Body of pancreas (tissue), 4 donors: ENCODE measurements at regions not wholly inside any gene's neighbourhood (a gene's known extent, or its start where the extent isn't known, plus 50 kb on each side); places are given as distances from the start of the nearest gene placed in this dataset.

Experiments
- POLR2A ChIP-seq, 3 donors: fragments of 450-650 bp; IDR thresholded peaks; one replicate each; pipeline ENCODE4 v1.6.1; 2016; ENCODE audit warnings: antibody characterized with exemption in 3 of 3, mild to moderate bottlenecking in 2 of 3
- TF ChIP-seq, protein P1 (sequence below), 7 experiments: fragments of 450-650 bp in 4 of 7; fragments of 200-600 bp in 3 of 7; sonication (generic) in 3 of 7; IDR thresholded peaks; one replicate each; pipeline ENCODE4 v1.5.1; 2016 to 2019; ENCODE audit warnings: antibody characterized with exemption in 7 of 7

- TF ChIP-seq, protein P1, sequence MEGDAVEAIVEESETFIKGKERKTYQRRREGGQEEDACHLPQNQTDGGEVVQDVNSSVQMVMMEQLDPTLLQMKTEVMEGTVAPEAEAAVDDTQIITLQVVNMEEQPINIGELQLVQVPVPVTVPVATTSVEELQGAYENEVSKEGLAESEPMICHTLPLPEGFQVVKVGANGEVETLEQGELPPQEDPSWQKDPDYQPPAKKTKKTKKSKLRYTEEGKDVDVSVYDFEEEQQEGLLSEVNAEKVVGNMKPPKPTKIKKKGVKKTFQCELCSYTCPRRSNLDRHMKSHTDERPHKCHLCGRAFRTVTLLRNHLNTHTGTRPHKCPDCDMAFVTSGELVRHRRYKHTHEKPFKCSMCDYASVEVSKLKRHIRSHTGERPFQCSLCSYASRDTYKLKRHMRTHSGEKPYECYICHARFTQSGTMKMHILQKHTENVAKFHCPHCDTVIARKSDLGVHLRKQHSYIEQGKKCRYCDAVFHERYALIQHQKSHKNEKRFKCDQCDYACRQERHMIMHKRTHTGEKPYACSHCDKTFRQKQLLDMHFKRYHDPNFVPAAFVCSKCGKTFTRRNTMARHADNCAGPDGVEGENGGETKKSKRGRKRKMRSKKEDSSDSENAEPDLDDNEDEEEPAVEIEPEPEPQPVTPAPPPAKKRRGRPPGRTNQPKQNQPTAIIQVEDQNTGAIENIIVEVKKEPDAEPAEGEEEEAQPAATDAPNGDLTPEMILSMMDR (IDR thresholded peaks at IDR 0.05): no peak
- no peak for TF ChIP-seq POLR2A (IDR thresholded peaks at IDR 0.05)
Measured at GRCh38 chr15:31840849-31841476, 189.4 kb upstream of the CHRNA7 start.
